Erythroblast (primary cell): ENCODE measurements at regions not wholly inside any gene's neighbourhood (a gene's known extent, or its start where the extent isn't known, plus 50 kb on each side); places are given as distances from the start of the nearest gene placed in this dataset.
"Not testable (repeated sequence)": the region's sequence is repeated elsewhere in the genome, so short reads cannot be mapped to it uniquely, and the experiment has no call there.

Experiments used
- GATA1 ChIP-seq: IDR thresholded peaks from 2 replicates; pipeline ENCODE4 v1.6.1; 2011; ENCODE audit warnings: low read depth, mild to moderate bottlenecking, control low read depth, low read length, moderate library complexity
- POLR2A ChIP-seq: IDR thresholded peaks from 2 replicates; pipeline ENCODE4 v1.6.1; 2011; ENCODE audit warnings: mild to moderate bottlenecking, low read length

DNA sequence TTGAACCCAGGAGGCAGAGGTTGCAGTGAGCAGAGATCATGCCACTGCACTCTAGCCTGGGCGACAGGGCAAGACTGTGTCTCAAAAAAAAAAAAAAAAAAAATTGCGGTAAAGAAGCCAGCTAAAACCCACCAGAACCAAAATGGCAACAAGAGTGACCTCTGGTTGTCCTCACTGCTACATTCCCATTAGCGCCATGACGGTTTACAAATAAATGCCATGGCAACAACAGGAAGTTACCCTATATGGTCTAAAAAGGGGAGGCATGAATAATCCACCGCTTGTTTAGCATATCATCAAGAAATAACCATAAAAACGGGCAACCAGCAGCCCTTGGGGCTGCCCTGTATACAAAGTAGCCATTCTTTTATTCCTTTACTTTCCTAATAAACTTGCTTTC, 242.4 kb downstream of the SKIDA1 start:
- not testable (repeated sequence) for TF ChIP-seq POLR2A, GATA1
